Type B pancreatic cell (in vitro differentiated cells): ENCODE measurements at regions not wholly inside any gene's neighbourhood (a gene's known extent, or its start where the extent isn't known, plus 50 kb on each side); places are given as distances from the start of the nearest gene placed in this dataset.

Experiments used
- DNase-seq: peaks from one replicate; pipeline ENCODE4 v3.0.0; 2021; ENCODE audit warnings: mixed read lengths; ENCODE audit not compliant: unreplicated experiment; ENCODE audit errors: extremely low spot score
- H3K27ac Mint-ChIP-seq: 2 replicates; pipeline ENCODE4 v1.8.0; 2021; ENCODE audit warnings: mild to moderate bottlenecking, mixed read lengths
- H3K27me3 Mint-ChIP-seq: 2 replicates; pipeline ENCODE4 v1.8.0; 2021; ENCODE audit warnings: mixed read lengths
- H3K36me3 Mint-ChIP-seq: 2 replicates; pipeline ENCODE4 v1.8.0; 2021; ENCODE audit warnings: mixed read lengths
- H3K4me1 Mint-ChIP-seq: one replicate; pipeline ENCODE4 v1.8.0; 2021; ENCODE audit warnings: mixed read lengths; ENCODE audit not compliant: unreplicated experiment
- H3K4me3 Mint-ChIP-seq: 2 replicates; pipeline ENCODE4 v1.8.0; 2021; ENCODE audit warnings: mild to moderate bottlenecking, mixed read lengths
- H3K9me3 Mint-ChIP-seq: 2 replicates; pipeline ENCODE4 v1.8.0; 2021; ENCODE audit warnings: mixed read lengths
- CTCF ChIP-seq: fragments of 200-600 bp; sonication (generic); conservative IDR thresholded peaks from 2 replicates; pipeline ENCODE4 v1.5.0; 2021; ENCODE audit warnings: antibody characterized with exemption, mild to moderate bottlenecking

GRCh38 chr19:31178833-31179470 is 170.3 kb downstream of the TSHZ3 start:
- H3K27me3 Mint-ChIP-seq, result peaks cover 13% of the 10 kb centered on the region
- peaks cover 10% of the 10 kb centered on the region for H3K9me3 Mint-ChIP-seq
- no peak for TF ChIP-seq CTCF
- DNase-seq, result no peak
- peaks cover 11% of the 10 kb centered on the region for H3K4me1 Mint-ChIP-seq
- H3K27ac Mint-ChIP-seq, result no peak overlapping the region
- H3K4me3 Mint-ChIP-seq, result no peak overlapping the region
- peaks cover 4% of the 10 kb centered on the region for H3K36me3 Mint-ChIP-seq

DNA sequence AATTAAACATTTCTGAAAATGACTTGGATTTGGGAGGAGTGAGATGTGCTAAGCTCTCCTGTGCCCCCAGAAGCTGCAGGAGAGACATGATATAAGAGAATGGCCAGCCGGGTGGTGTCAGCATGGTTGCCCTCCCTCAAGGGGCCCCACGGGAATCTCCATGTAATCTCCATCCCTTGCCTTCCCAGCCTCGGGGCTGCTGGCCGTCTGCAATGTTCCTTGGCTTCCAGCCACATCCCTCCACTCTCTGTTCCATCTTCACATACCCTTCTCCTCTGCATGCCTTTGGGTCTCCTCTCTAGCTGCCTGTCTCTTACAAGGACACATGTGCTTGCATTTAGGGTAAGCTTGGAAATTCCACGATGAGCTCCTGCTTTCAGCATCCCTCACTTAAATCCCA is 172.0 kb downstream of the TSHZ3 start:
- peaks cover 10% of the 10 kb centered on the region for H3K9me3 Mint-ChIP-seq
- DNase-seq, result no peak
- no peak overlapping the region for H3K27ac Mint-ChIP-seq
- no peak for TF ChIP-seq CTCF
- no peak overlapping the region for H3K4me3 Mint-ChIP-seq
- peaks cover 11% of the 10 kb centered on the region for H3K4me1 Mint-ChIP-seq
- H3K27me3 Mint-ChIP-seq, result peaks cover 16% of the 10 kb centered on the region
- peaks cover 4% of the 10 kb centered on the region for H3K36me3 Mint-ChIP-seq

GRCh38 chr19:31175564-31176348 is 173.5 kb downstream of the TSHZ3 start:
- peaks cover 4% of the 10 kb centered on the region for H3K36me3 Mint-ChIP-seq
- peaks cover 10% of the 10 kb centered on the region for H3K9me3 Mint-ChIP-seq
- H3K4me3 Mint-ChIP-seq, result no peak overlapping the region
- no peak for DNase-seq
- peaks cover 20% of the 10 kb centered on the region for H3K27me3 Mint-ChIP-seq
- H3K4me1 Mint-ChIP-seq, result peaks cover 11% of the 10 kb centered on the region
- H3K27ac Mint-ChIP-seq, result no peak overlapping the region
- TF ChIP-seq CTCF, result no peak

- Mint-ChIP-seq H3K27ac (no peak overlapping the region), H3K27me3 (peaks cover 25% of the 10 kb centered on the region), H3K9me3 (peaks cover 10% of the 10 kb centered on the region), H3K4me3 (no peak overlapping the region), H3K36me3 (peaks cover 4% of the 10 kb centered on the region), H3K4me1 (peaks cover 11% of the 10 kb centered on the region)
- DNase-seq, result no peak
- TF ChIP-seq CTCF, result no peak
These were observed 174.3 kb downstream of the TSHZ3 start for GRCh38 chr19:31174948-31175347.

- H3K9me3 Mint-ChIP-seq, result peaks cover 5% of the 10 kb centered on the region
- no peaks in the 10 kb centered on the region for H3K36me3 Mint-ChIP-seq
- DNase-seq, result no peak
- peaks cover 24% of the 10 kb centered on the region for H3K27me3 Mint-ChIP-seq
- no peak overlapping the region for H3K4me3 Mint-ChIP-seq
- peaks cover 14% of the 10 kb centered on the region for H3K4me1 Mint-ChIP-seq
- no peak for TF ChIP-seq CTCF
- no peak overlapping the region for H3K27ac Mint-ChIP-seq
These were observed 175.2 kb downstream of the TSHZ3 start for GRCh38 chr19:31173991-31174390.
